ENCODE measurements at regions not wholly inside any gene's neighbourhood (a gene's known extent, or its start where the extent isn't known, plus 50 kb on each side); places are given as distances from the start of the nearest gene placed in this dataset.
"Not testable (repeated sequence)": the region's sequence is repeated elsewhere in the genome, so short reads cannot be mapped to it uniquely, and the experiment has no call there.

- DNase-seq: no peak
Observed at GRCh38 chr1:55888685-55889317, 673.6 kb upstream of the USP24 start.

- no peak for DNase-seq
Observed at GRCh38 chr1:55886856-55887712, 671.9 kb upstream of the USP24 start.

GRCh38 chr1:55885619-55886018, 670.5 kb upstream of the USP24 start:
- no peak for DNase-seq

DNA sequence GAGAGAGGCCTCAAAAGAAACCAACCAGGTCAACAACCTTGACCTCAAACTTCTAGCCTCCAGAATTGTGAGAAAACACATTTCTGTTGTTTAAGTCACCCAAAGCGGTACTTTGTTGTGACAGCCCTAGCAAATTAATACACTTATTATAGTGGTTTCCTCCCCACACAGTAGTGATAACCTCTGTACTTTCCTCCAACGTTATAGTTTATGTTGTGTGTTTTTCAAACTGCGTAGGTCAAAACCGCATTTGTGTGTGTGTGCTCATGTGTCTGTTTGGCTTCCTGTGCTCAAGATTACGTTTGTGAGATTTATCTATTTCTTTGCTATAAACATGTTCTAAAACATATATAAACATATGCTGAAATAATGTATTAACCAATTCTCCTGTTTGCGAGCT, 667.8 kb upstream of the USP24 start:
- no peak for DNase-seq

DNA sequence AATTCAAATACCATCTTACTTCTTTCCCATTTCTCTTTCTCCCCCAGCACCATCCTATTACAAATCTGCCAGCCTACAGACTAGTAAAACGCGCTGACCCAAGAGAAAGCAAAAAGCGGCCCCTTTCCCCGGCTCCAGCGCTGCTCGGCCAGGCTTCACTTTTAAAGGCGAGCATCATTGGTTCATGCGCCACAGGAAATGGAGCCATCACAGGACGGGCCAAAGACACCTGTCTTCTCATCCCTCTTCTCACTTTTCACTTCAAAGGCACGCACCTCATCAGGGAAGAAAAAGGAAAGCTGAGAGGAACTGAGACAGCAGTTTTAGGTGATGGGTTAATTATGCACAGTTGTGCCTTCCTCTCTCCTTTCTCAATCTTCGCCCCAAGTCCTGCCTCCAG, 664.2 kb upstream of the USP24 start:
- no peak for DNase-seq

- no peak for DNase-seq
Observed at GRCh38 chr1:55877437-55878232, 662.5 kb upstream of the USP24 start.

- DNase-seq: no peak
Observed at GRCh38 chr1:55876276-55877060, 661.3 kb upstream of the USP24 start.

DNA sequence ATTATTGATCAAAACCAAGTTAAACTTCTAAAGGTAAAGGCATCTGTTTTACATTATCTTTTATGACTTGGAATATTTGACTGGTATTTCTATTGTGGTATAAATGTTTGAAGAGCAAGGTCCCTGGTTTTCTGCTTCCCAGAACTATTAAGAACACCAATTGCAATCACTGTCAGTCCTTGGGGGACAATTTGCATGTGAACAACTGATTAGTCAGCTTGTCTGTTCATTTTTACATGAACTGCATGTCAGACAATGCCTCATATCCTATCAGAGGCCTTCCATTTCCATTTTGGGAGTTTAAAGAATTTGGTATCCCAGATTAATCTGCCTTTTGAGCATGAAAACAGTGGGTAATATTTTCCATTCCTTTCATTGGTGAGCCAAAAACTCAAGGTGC, 654.9 kb upstream of the USP24 start:
- no peak for DNase-seq

DNA sequence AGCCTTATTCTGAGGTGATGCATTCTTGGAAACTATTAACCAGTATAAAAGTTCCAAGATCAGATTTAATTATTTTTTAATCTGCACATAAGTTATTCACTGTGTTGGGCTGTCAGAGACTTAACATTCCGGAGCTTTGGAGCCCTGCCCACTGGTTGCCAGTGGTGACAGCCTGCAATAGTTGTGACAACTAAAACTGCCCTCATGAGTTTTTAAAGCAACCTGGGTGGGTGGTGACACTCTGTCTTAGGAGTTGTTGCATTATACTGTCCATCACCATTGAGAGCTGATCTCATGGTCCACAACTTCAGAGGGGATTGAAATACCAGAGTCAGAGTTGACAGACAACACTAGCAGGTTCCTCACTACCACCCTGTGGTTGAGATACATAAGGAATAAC, 653.9 kb upstream of the USP24 start:
- no peak for DNase-seq

GRCh38 chr1:55868026-55868425, 652.9 kb upstream of the USP24 start:
- no peak for DNase-seq

- no peak for DNase-seq
Observed at GRCh38 chr1:55867304-55867843, 652.2 kb upstream of the USP24 start.

DNA sequence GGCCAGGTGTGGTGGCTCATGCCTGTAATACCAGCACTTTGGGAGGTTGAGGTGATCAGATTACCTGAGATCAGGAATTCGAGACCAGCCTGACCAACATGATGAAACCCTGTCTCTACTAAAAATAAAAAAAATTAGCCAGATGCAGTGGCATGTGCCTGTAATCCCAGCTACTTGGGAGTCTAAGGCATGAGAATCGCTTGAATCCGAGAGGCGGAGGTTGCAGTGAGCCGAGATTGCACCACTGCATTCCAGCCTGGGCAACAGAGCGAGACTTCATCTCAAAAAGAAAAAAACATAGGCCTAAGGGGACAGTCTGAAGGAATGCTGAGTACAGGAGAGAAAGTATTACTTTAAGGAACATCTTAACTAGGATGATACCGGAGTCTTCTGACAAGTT, 650.6 kb upstream of the USP24 start:
- DNase-seq: not testable (repeated sequence)

DNA sequence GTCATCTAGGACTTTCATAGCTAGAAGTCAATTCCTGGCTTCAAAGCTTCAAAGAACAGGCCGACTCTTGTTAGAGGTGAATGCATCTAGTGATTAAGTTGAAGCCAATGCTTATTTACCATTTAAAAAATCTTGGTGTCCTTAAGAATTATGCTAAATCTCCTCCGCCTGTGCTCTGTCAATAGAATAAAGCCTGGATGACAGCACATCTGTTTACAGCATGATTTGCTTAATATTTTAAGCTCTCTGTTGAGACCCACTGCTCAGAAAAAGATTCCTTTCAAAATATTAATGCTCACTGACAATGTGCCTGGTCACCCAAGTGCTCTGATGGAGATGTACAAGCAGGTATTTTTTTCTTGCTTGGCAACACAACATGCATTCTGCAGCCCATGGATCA, 649.1 kb upstream of the USP24 start:
- DNase-seq: no peak

DNA sequence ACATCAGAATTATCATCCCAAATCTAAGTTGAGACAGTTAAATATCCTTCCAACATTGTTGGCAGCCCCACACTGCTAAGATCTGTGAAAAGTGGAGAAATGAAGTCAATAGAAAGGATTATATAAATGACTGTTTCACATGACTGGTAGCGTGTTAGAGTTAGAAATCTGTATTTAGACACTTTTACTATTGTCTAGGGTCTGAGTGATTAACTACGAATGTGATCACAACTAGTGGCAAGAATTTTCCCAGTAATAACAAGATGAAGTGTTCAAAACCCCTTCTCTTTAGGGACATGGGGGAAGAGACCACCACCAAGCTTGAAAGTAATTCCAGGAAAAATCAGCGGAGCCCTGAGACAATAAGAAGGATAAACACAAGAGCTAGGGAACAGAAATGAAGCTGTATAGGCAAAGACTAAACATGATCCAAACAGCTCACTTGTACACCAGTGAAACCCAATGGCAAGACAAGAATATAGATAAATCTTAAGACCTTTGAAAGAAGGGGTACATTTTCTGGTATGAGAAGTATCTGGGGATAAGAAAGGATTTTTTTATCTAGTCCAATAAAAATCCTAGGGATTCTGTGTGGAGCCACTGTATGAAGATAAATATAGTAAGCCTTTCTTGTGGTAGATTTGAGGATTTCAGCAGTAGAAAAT, 646.6 kb upstream of the USP24 start:
- no peak for DNase-seq

DNA sequence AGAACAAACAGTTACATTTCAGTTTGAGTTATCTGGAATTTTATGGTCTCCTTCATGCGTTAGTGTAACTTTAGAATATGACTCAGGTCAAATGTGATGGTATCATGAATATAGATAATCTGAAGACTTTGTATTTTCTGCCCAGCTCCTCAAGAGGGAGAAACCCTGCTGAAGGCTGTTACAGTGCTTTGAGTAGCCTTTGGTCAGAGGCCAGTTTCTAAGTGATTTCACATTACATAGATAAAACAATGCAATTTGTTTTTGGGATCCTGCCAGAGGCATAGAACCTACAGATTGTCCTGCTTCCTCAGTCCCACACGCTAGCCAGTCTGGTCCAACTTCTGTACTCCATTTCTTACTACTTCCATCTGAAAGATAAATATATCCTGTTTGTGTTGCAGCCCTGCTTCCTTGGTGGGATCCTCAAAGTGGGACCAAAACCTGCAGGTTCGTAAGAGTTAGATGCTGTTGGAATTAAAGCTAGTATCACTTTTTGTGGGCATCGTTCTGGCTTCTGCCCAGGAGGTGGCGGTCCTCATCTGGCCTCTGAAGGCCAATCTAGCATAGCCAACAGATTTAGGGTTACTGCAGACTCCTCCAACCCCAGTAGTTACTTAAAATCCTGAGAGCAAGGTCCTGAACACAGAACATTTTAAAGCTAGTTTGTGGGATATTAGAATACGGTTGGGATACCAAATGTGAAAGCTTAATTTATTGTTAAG, 645.8 kb upstream of the USP24 start:
- DNase-seq: no peak

DNA sequence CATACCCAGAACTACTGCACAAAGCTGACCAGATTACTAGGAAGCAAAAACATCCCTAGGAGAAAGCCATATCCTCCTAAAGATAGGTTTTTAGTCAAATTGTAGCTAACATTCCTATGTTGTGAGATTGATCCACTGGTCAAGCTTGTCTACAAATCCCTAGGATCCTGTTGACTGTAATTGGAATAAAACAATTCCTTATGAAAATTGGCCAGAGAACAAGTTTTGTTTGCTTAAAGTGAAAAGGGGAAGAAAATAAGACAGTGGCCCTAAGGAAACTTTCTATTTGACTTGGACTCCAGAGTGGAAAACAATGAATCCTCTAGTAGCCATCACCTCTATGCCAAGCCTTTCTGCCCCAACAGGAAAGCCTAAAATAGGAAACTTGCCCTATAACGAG, 645.2 kb upstream of the USP24 start:
- no peak for DNase-seq

GRCh38 chr1:55854911-55855310, 639.7 kb upstream of the USP24 start:
- DNase-seq: no peak

DNA sequence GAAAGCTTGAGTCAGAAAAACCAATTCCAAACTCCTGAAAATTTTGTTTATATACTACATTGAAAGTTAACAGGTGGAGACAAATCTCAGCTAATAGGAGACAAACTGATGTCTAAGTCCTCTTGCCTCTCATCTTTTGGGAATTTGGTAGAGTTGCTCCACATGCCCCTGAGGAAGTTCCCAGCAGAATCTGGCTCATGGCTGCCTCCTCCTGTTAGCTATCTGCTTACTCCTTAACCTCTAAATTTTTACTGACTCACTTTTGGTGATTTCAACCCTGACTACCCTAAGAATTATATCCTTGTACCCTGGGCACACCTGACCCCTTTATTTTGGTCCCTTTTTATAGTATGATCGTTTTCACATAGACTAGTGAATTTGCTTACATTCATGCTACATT, 633.7 kb upstream of the USP24 start:
- no peak for DNase-seq

- no peak for DNase-seq
Observed at GRCh38 chr1:55846051-55846450, 630.9 kb upstream of the USP24 start.

DNA sequence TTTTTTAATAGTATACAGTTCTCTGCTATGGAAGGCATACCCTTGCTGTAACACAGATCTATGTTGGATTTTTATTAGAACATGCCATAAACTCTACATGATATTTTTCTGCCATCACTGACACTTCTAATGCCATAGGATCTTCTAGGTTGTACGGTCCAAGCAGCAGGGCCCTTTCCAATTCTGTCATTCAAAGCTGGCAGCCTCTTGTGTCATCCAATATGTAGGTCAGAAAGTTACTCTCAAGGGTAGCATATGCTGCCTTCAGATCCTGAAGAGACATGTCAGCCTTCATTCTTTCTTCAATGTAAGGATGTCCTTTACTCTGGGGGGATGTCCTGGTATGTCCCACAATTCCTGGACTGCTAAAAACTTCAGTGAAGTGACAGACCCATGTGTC, 629.2 kb upstream of the USP24 start:
- DNase-seq: no peak

DNA sequence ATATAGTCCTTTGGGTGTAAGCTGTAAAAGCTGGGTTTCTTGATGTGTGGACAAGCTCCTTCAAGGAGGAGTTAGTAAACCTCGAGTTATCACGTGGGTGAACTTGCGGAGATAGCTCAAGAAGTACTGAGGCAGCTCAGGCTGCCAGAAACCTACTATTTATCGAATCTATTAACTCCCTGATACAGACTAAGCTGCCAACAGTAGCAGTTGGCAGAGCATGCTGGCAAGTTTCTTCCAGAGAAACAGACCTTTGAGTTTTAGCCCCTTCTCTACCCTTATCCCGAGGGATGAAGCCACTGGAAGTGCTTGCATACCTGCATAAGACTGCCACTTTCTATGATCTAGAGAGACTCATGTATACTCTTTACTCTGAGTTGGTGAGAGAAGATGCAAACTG, 624.5 kb upstream of the USP24 start:
- DNase-seq: no peak

All from inflammatory macrophage treated with lipopolysaccharide for 1 hour (primary cell).